KMS-11 (cell line): ENCODE measurements at regions not wholly inside any gene's neighbourhood (a gene's known extent, or its start where the extent isn't known, plus 50 kb on each side); places are given as distances from the start of the nearest gene placed in this dataset.

Source experiments
- H2AFZ ChIP-seq: fragments of 200-600 bp; sonication (generic); 2 replicates; pipeline ENCODE4 v1.6.1; 2016; ENCODE audit warnings: antibody characterized with exemption, mixed run types, low read depth
- H3K27ac ChIP-seq: fragments of 200-600 bp; sonication (generic); 2 replicates; pipeline ENCODE4 v1.6.1; 2016; ENCODE audit warnings: mild to moderate bottlenecking, mixed run types
- H3K27me3 ChIP-seq: fragments of 200-600 bp; sonication (generic); 2 replicates; pipeline ENCODE4 v1.6.1; 2017; ENCODE audit warnings: mild to moderate bottlenecking, low read depth, mixed run types, moderate library complexity; ENCODE audit not compliant: insufficient read depth
- H3K36me3 ChIP-seq: fragments of 200-600 bp; sonication (generic); 2 replicates; pipeline ENCODE4 v1.6.1; 2017; ENCODE audit warnings: mild to moderate bottlenecking, mixed run types; ENCODE audit not compliant: insufficient read depth
- H3K4me1 ChIP-seq: fragments of 200-600 bp; sonication (generic); 2 replicates; pipeline ENCODE4 v1.6.1; 2016; ENCODE audit warnings: mild to moderate bottlenecking, low read depth, mixed run types; ENCODE audit not compliant: poor library complexity, severe bottlenecking
- H3K4me2 ChIP-seq: fragments of 200-600 bp; sonication (generic); 2 replicates; pipeline ENCODE4 v1.7.0; 2016; ENCODE audit warnings: mild to moderate bottlenecking, mixed run types
- H3K4me3 ChIP-seq: fragments of 200-600 bp; sonication (generic); IDR thresholded peaks from 2 replicates; pipeline ENCODE4 v1.6.1; 2017; ENCODE audit warnings: low read depth, low read length, mixed read lengths; ENCODE audit not compliant: insufficient read depth
- H3K79me2 ChIP-seq: fragments of 200-600 bp; sonication (generic); 2 replicates; pipeline ENCODE4 v1.6.1; 2016; ENCODE audit warnings: low read depth, mixed run types; ENCODE audit not compliant: insufficient read depth
- H3K9ac ChIP-seq: fragments of 200-600 bp; sonication (generic); 2 replicates; pipeline ENCODE4 v1.6.1; 2016; ENCODE audit warnings: mild to moderate bottlenecking, mixed run types
- H4K20me1 ChIP-seq: fragments of 200-600 bp; sonication (generic); 2 replicates; pipeline ENCODE4 v1.6.1; 2016; ENCODE audit warnings: mild to moderate bottlenecking, mixed run types; ENCODE audit not compliant: insufficient read depth
- TF ChIP-seq, protein P1 (sequence below): fragments of 200-600 bp; sonication (generic); conservative IDR thresholded peaks from 2 replicates; pipeline ENCODE4 v1.6.1; 2017; ENCODE audit warnings: low read depth, mild to moderate bottlenecking, antibody characterized with exemption, low read length, moderate library complexity, mixed read lengths

GRCh38 chr2:175464311-175464670, 282.8 kb upstream of the ATP5MC3 start:
- Histone ChIP-seq H3K27ac (no peak overlapping the region), H3K4me3 (no peak overlapping the region), H3K4me1 (no peaks in the 10 kb centered on the region), H4K20me1 (no peaks in the 10 kb centered on the region), H2AFZ (no peak overlapping the region), H3K36me3 (no peaks in the 10 kb centered on the region), H3K9ac (no peak overlapping the region), H3K79me2 (no peaks in the 10 kb centered on the region), H3K27me3 (no peaks in the 10 kb centered on the region), H3K4me2 (no peak overlapping the region)
- TF ChIP-seq, protein P1, sequence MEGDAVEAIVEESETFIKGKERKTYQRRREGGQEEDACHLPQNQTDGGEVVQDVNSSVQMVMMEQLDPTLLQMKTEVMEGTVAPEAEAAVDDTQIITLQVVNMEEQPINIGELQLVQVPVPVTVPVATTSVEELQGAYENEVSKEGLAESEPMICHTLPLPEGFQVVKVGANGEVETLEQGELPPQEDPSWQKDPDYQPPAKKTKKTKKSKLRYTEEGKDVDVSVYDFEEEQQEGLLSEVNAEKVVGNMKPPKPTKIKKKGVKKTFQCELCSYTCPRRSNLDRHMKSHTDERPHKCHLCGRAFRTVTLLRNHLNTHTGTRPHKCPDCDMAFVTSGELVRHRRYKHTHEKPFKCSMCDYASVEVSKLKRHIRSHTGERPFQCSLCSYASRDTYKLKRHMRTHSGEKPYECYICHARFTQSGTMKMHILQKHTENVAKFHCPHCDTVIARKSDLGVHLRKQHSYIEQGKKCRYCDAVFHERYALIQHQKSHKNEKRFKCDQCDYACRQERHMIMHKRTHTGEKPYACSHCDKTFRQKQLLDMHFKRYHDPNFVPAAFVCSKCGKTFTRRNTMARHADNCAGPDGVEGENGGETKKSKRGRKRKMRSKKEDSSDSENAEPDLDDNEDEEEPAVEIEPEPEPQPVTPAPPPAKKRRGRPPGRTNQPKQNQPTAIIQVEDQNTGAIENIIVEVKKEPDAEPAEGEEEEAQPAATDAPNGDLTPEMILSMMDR: no peak

DNA sequence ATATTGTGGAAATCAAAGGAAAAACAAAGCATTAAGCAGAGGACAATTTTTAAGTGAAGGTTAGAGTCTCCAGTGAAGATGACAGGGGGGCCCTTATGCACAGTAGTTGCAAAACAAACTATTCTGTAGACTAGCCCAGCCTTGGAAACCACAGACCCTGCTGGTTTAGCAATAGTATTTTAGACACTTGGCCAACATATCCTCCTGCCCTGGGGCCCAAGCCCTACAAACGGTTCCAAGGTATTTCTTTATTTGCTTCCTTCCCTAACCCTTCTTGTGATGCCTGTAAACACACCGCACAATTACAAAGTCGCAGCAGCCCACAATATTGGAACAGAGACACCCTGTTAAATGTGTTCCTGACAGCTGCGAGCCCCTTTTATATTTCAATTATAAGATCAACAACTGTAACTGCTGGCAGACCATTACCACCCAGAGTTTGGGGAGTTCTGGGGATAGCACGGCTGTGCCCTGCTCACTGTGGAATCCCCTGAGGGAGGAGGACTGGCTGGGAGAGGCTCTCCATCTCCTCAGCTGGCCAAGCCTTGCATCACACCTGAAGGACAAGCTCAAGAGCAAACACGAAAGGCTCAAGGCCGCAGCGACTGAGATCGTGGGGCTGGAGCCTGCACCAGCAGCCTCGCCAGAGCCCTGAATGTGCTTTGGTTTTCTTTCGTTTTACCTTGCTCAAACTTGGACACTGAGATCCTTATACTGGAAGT, 282.2 kb upstream of the ATP5MC3 start:
- Histone ChIP-seq H4K20me1 (no peaks in the 10 kb centered on the region), H3K27me3 (no peaks in the 10 kb centered on the region), H3K9ac (no peak overlapping the region), H3K27ac (no peak overlapping the region), H3K4me1 (no peaks in the 10 kb centered on the region), H3K36me3 (no peaks in the 10 kb centered on the region), H3K4me3 (no peak overlapping the region), H3K4me2 (no peak overlapping the region), H3K79me2 (no peaks in the 10 kb centered on the region), H2AFZ (no peak overlapping the region)
- TF ChIP-seq, protein P1: no peak

DNA sequence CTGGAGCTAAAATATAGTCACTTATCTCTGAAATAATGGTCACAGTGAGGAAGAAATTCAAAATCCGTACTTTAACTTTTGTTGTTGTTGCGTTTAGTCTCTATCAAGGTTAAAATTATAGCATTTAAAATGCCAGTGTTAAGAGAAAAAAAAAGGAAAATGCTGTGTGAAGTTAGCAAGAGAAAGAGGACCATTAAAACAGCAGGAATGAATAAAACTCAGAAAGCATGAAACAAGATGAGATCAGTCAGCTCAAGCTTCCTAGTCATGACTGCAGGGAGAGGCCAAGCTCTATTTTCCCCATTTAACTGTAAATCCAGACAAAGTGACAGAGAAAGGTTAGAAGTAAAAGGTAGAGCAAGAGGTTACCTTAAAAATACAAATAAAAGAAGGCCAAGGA, 281.7 kb upstream of the ATP5MC3 start:
- Histone ChIP-seq H3K9ac (no peak overlapping the region), H3K4me3 (no peak overlapping the region), H2AFZ (no peak overlapping the region), H4K20me1 (no peaks in the 10 kb centered on the region), H3K27ac (no peak overlapping the region), H3K36me3 (no peaks in the 10 kb centered on the region), H3K27me3 (no peaks in the 10 kb centered on the region), H3K4me2 (no peak overlapping the region), H3K79me2 (no peaks in the 10 kb centered on the region), H3K4me1 (no peaks in the 10 kb centered on the region)
- TF ChIP-seq, protein P1: no peak

DNA sequence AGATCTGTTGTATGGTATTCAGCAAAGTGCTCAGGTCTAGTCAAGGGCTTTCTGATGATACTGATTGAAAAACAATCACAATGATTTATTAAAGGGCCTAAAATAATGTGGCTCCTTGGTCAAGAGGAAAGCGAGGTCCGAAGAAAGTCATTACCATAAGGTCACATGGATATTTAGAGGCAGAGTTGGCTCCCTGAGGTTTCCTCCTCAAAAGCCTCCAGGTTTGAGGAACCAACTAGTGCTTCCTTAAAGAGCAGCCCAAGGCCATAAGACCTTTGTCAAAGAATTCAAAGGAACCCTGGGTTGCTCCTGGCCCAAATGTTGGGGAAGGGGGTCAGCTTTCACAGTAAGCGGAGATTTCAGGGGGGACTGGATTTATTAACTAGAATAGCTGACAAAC, 280.7 kb upstream of the ATP5MC3 start:
- H3K4me1 ChIP-seq: no peaks in the 10 kb centered on the region
- H3K4me2 ChIP-seq: no peak overlapping the region
- TF ChIP-seq, protein P1: no peak
- no peaks in the 10 kb centered on the region for H3K79me2 ChIP-seq
- no peaks in the 10 kb centered on the region for H3K27me3 ChIP-seq
- no peaks in the 10 kb centered on the region for H4K20me1 ChIP-seq
- no peak overlapping the region for H3K9ac ChIP-seq
- no peak overlapping the region for H3K4me3 ChIP-seq
- H3K27ac ChIP-seq: no peak overlapping the region
- H3K36me3 ChIP-seq: no peaks in the 10 kb centered on the region
- no peak overlapping the region for H2AFZ ChIP-seq
